Adrenal gland (tissue), 5 donors: ENCODE measurements at regions not wholly inside any gene's neighbourhood (a gene's known extent, or its start where the extent isn't known, plus 50 kb on each side); places are given as distances from the start of the nearest gene placed in this dataset.

ENCODE experiments used
- CTCF ChIP-seq, 6 experiments: fragments of 450-650 bp in 4 of 6; fragments of 200-600 bp in 2 of 6; sonication (generic) in 1 of 6; IDR thresholded peaks; 1 replicate in 5 of 6; 2 replicates in 1 of 6; pipeline versions ENCODE4 v1.5.1 to v1.8.0; 2016 to 2021; ENCODE audit warnings: antibody characterized with exemption in 6 of 6, mild to moderate bottlenecking in 2 of 6, moderate library complexity in 1 of 6
- POLR2A ChIP-seq, 2 donors: fragments of 450-650 bp; IDR thresholded peaks; one replicate each; pipeline ENCODE4 v1.6.1; 2017; ENCODE audit warnings: antibody characterized with exemption in 2 of 2, mild to moderate bottlenecking in 2 of 2, moderate library complexity in 1 of 2
- donor health status: DM: no; HTN: no; CAD: no.

GRCh38 chr12:78622529-78623195 is 241.9 kb upstream of the SYT1 start:
- TF ChIP-seq CTCF (IDR thresholded peaks at IDR 0.05) (no peak), POLR2A (IDR thresholded peaks at IDR 0.05) (no peak)
